CD4-positive, alpha-beta T cell treated with Interleukin-1 beta for 1 hour (primary cell): ENCODE measurements at regions not wholly inside any gene's neighbourhood (a gene's known extent, or its start where the extent isn't known, plus 50 kb on each side); places are given as distances from the start of the nearest gene placed in this dataset.
"Not testable (repeated sequence)": the region's sequence is repeated elsewhere in the genome, so short reads cannot be mapped to it uniquely, and the experiment has no call there.

Source experiments
- DNase-seq, 2 donors: peaks; one replicate each; pipeline ENCODE4 v3.0.0-alpha.2; 2020 to 2022

DNA sequence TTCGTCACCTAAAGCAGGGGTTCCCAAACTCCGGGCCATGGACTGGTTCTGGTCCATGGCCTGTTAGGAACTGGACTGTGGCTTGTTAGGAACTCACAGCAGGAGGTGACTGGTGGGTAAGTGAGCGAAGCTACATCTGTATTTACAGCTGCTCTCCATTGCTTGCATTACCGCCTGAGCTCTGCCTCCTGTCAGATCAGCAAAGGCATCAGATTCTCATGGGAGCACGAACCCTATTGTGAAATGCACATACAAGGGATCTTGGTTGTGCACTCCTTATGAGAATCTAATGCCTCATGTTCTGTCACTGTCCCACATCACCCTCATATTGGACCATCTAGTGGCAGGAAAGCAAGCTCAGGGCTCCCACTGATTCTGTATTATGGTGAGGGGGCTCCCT, 217.0 kb downstream of the ZFP36L2 start:
- no peak for DNase-seq

- no peak for DNase-seq
Measured at GRCh38 chr2:43008388-43008787, 216.0 kb upstream of the HAAO start.

DNA sequence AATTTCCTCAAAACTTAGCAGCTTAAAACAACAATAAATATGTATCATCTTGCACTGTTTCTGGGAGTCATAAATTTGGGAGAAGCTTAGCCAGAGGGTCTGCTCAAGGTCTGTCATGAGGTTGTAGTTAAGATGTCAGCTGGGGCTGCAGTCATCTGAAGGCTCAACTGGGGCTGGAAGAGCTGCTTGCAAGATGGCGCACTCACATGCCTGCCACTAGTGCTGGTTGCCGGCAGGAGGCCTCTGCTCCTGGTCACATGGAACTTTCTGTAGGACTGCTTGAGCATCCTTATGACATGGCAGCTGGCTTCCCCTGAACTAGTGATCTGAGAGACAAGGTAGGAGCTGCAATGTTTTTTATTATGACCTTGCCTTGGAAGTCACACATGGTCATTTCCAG, 215.5 kb upstream of the HAAO start:
- no peak for DNase-seq

GRCh38 chr2:43006834-43007543, 214.6 kb upstream of the HAAO start:
- no peak for DNase-seq

- no peak for DNase-seq
Measured at GRCh38 chr2:43005975-43006833, 213.8 kb upstream of the HAAO start.

DNA sequence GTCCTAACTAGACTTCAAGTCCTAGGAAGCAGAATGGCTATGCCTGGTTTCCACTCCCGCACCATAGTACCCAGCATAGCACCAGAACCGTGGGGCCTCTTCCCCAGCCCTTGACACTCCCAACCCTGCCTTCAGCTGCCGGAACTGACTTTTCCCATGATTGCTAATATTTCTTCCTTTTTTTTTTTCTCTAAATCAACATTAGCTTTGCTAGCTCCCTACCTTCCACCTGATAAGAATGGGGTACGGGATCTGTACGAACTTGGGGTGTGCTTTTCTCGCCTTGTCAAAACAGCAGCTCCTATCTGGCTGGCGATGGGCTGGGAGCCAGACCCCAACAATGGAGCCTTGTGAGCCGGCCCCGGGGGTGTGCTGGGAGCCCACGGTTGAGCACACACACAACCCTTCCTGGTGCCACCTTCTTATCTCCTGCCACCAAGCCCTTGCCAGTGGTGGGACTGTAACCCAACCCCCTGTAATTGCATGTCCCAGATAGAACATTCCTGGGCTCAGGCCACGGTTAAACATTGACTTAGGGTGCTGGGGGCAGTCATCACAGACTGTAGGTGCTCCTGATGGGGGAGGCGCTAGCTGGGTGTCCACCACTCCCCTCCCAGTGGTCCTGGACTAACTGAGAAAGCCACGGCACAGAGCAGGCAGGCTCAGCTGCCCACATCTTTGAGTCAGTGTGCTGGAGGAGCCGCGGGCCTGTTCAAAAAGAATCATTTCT, 213.0 kb upstream of the HAAO start:
- no peak for DNase-seq

GRCh38 chr2:43004879-43005244, 212.5 kb upstream of the HAAO start:
- DNase-seq = no peak

- not testable (repeated sequence) for DNase-seq
Measured at GRCh38 chr2:43004126-43004865, 211.9 kb upstream of the HAAO start.

DNA sequence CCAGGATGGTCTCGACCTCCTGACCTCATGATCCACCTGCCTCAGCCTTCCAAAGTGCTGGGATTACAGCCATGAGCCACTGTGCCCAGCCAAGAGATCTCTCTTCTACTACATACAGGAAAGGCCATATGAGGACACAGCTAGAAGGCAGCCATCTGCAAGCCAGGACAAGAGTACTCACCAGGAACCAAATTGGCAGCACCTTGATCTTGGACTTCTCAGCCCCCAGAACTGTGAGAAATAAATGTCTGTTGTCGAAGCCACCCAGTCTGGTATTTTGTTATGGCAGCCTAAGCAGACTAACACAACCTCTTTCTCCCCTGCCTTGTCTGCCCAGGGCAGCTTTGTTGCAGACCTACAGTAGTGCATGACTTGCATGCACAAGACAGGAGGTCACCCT, 211.3 kb upstream of the HAAO start:
- DNase-seq = no peak

- DNase-seq = no peak
Measured at GRCh38 chr2:43001787-43002468, 209.5 kb upstream of the HAAO start.

- no peak for DNase-seq
Measured at GRCh38 chr2:43001055-43001378, 208.6 kb upstream of the HAAO start.

- DNase-seq = no peak
Measured at GRCh38 chr2:43000242-43001054, 208.1 kb upstream of the HAAO start.

DNA sequence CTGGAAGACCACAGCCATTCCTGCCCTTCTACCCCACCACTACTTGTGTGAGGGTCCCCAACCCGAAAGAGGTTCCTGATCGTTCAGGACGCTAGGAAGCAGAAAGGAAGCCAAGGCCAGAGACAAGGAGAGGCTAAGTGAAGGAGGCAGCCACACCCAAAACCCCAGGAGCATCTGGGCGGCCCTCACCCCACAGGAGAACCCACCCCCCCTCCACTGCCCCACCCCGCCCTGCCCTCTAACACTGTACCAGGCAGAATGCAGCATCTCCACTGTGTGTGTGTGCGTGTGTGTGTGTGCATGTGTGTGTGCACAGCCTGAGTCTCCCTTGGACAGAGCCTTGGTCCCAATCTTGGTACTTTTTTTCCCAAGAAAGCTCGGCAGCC, 207.5 kb upstream of the HAAO start:
- DNase-seq = no peak

- no peak for DNase-seq
Measured at GRCh38 chr2:42999391-42999841, 207.0 kb upstream of the HAAO start.

DNA sequence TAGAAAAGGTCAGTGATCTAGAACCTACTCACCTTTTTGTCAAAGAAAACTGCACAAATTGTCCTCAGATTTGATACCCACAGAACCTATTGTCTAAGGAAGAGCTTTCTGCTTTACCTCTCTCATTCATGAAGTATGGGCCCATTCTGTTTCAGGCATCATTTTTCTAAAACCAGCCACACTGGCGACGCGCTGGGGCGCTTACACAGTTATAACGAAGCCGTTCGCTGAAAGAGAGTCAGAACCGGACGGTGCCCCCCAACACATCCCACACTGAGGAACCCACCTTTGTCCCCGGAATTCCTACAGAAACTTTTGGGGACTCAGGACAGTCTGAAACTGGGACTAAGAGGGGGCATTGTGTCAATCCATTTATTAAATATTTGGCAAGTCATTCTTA, 206.3 kb upstream of the HAAO start:
- DNase-seq = no peak

DNA sequence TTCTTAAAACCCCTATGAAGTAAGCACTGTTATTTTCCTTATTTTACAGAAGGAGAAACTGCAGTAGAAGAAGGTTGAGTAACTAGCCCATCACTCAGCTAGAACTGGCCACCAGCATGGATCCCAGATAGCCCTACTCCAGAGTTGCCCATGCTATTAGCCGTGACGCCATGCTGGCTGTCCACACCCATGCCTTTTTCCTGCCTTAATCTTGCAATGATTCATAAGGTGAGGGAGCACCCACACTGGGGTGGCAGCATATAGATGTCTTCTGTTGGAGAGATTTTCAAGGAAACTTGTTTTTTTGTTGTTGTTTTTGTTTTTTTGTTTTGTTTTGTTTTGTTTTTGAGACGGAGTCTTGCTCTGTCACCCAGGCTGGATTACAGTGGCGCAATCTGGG, 204.1 kb upstream of the HAAO start:
- no peak for DNase-seq

DNA sequence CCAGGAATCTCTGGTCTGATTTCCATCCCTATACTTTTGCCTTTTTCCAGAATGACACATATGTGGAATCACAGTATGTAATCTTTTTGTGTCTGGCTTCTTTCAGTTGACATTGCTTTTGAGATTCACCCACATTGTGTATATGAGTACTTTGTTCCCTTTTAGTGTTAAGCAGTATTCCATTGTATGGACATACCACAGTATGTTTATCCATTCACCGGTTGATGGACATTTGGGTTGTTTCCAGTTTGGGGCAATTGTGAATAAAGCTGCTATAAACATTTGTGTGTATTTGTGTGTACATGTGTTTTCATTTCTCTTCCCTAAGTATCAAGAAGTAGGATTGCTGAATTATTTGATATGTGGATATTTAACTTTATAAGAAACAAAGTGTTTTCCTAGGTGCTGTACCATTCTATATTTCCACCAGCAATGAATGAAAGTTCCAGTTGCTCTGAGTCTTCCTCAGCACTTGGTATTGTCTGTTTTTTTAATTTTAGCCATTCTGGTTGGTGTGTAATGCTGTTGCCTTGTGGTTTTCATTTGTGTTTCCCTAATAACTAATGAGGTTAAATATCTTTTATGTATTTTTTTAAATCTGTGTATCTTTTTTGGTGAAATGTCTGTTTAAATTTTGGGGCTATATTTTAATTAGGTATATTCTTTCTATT, 203.5 kb upstream of the HAAO start:
- DNase-seq = no peak

DNA sequence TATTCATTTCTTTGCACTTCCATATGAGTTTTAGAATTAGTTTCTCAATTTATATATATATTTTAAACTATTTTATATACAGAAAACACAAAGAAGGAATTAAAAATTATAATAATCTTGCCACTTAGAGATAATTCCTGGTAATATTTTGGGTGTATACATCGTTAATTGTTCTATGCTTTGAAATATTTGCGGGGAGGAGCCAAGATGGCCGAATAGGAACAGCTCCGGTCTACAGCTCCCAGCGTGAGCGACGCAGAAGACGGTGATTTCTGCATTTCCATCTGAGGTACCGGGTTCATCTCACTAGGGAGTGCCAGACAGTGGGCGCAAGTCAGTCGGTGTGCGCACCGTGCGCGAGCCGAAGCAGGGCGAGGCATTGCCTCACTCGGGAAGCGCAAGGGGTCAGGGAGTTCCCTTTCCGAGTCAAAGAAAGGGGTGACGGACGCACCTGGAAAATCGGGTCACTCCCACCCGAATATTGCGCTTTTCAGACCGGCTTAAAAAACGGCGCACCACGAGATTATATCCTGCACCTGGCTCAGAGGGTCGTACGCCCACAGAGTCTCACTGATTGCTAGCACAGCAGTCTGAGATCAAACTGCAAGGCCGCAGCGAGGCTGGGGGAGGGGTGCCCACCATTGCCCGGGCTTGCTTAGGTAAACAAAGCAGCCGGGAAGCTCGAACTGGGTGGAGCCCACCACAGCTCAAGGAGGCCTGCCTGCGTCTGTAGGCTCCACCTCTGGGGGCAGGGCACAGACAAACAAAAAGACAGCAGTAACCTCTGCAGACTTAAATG, 197.1 kb upstream of the HAAO start:
- DNase-seq = not testable (repeated sequence)

DNA sequence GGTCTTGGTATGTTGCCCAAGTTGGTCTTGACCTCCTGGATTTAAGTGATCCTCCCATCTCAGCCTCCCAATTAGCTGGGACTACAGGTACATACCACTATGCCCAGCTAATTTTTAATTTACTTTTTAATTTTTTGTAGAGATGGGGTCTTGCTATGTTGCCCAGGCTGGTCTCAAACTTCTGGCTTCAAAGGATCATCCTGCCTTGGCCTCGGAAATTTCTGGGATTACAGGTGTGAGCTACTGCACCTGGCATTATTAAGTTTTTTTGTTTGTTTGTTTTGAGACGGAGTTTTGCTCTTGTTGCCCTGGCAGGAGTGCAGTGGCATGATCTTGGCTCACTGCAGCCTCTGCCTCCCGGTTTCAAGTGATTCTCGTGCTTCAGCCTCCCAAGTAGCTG, 195.7 kb upstream of the HAAO start:
- DNase-seq = not testable (repeated sequence)
